ENCODE measurements at regions not wholly inside any gene's neighbourhood (a gene's known extent, or its start where the extent isn't known, plus 50 kb on each side); places are given as distances from the start of the nearest gene placed in this dataset.

GRCh38 chr17:74128456-74129211 lies 74.8 kb upstream of the RPL38 start:
- Histone ChIP-seq H3K56ac (replicated peaks; ENCODE audit: insufficient read length, low read depth, low read length) (no peak overlapping the region), H2BK20ac (ENCODE audit: low read length) (no peak overlapping the region), H3K27me3 (replicated peaks in 1 of 4; ENCODE audit: control insufficient read depth in 3 of 4, extremely low read depth in 1 of 4, insufficient read depth in 3 of 4, low read length in 3 of 4) (no peaks in the 10 kb centered on the region), H3K4ac (replicated peaks; ENCODE audit: insufficient read length, low read depth, low read length) (no peak overlapping the region), H3K79me2 (ENCODE audit: control insufficient read depth in 1 of 2, insufficient read depth in 2 of 2, low read length in 2 of 2) (no peaks in the 10 kb centered on the region), H3K4me2 (ENCODE audit: insufficient read depth in 1 of 2, low read depth in 2 of 2, low read length in 2 of 2) (no peak overlapping the region), H4K8ac (ENCODE audit: extremely low read depth, insufficient read depth, low read length) (no peak overlapping the region), H4K20me1 (replicated peaks in 1 of 2; ENCODE audit: control insufficient read depth in 1 of 2, insufficient read depth in 2 of 2, low read length in 2 of 2) (no peaks in the 10 kb centered on the region), H3K23ac (ENCODE audit: insufficient read length) (no peak overlapping the region), H3K27ac (ENCODE audit: low read depth, low read length) (no peak overlapping the region), H3K18ac (ENCODE audit: extremely low read depth, low read length) (no peak overlapping the region), H2AFZ (ENCODE audit: low read length) (no peak overlapping the region), H3K4me3 (ENCODE audit: extremely low read depth in 1 of 4, insufficient read depth in 2 of 4, low read depth in 3 of 4, low read length in 4 of 4) (no peak overlapping the region), H3K36me3 (ENCODE audit: control insufficient read depth in 2 of 4, insufficient read depth in 4 of 4, low read length in 3 of 4) (no peaks in the 10 kb centered on the region), H3K9ac (replicated peaks in 1 of 4; ENCODE audit: extremely low read depth in 1 of 4, low read depth in 3 of 4, low read length in 3 of 4) (no peak overlapping the region), H3K9me3 (ENCODE audit: insufficient read depth in 2 of 2, low read depth in 1 of 2, low read length in 1 of 2) (no peaks in the 10 kb centered on the region), H2BK12ac (ENCODE audit: low read depth, low read length) (no peak overlapping the region), H2BK5ac (ENCODE audit: low read depth, low read length) (no peak overlapping the region), H4K91ac (replicated peaks; ENCODE audit: insufficient read length, low read length) (no peak overlapping the region), H2BK120ac (replicated peaks; ENCODE audit: low read depth, low read length) (no peak overlapping the region), H2AK5ac (ENCODE audit: low read depth, low read length) (no peak overlapping the region), H3K79me1 (ENCODE audit: low read depth, low read length) (no peaks in the 10 kb centered on the region), H2BK15ac (ENCODE audit: low read length) (0 out of 2 replicates have a peak overlapping the region, but pooled peaks have one; percentile 63), H3K14ac (ENCODE audit: insufficient read length) (no peak overlapping the region), H4K5ac (ENCODE audit: insufficient read length, low read depth, low read length) (no peak overlapping the region), H3K23me2 (ENCODE audit: low read depth, low read length) (no peaks in the 10 kb centered on the region; the same call in 1 of the 2 replicates), H3K4me1 (replicated peaks in 1 of 4; ENCODE audit: control insufficient read depth in 3 of 4, insufficient read depth in 4 of 4, low read length in 3 of 4) (peaks cover 0 to 1% (median 0%) of the 10 kb centered on the region in 4 experiments; a peak in 2 of 7 replicates)
- 93% methylated on average over 10 of the region's 10 CpGs; no CpG with 5 or more reads in 1 of the 2 experiments for WGBS, 2 experiments (ENCODE audit: extremely low coverage in 1 of 2, insufficient coverage in 1 of 2, insufficient read length in 1 of 2, insufficient replicate concordance in 2 of 2, low coverage in 1 of 2, low lambda C conversion rate in 2 of 2, missing lambda C conversion rate in 1 of 2)
- DNase-seq (ENCODE audit: low read depth in 1 of 2, low spot score in 2 of 2) = no peak
- POLR2A ChIA-PET (ENCODE audit: partially characterized antibody) = interaction anchor here (2.9 kb wide), 1 partner anchor 75 kb away, joined by 9 read pairs; the partner anchor contains the start of gene RPL38
- no peak for TF ChIP-seq PHF8 (conservative IDR thresholded peaks at IDR 0.05; ENCODE audit: low read depth, low read length)
- no peak for FAIRE-seq
- CTCF ChIA-PET (ENCODE audit: partially characterized antibody) = interaction anchor here (2.3 kb wide), 1 partner anchor 39 kb away, joined by 10 read pairs; no protein-coding TSS in a partner anchor
